Endothelial cell of umbilical vein (primary cell): ENCODE measurements at regions not wholly inside any gene's neighbourhood (a gene's known extent, or its start where the extent isn't known, plus 50 kb on each side); places are given as distances from the start of the nearest gene placed in this dataset.

ENCODE experiments used
- EZH2 ChIP-seq: IDR thresholded peaks from 2 replicates; pipeline ENCODE4 v1.6.1; 2012; ENCODE audit warnings: borderline replicate concordance, low read depth, mild to moderate bottlenecking, moderate library complexity, low read length, inconsistent platforms; ENCODE audit not compliant: severe bottlenecking
- MYC ChIP-seq: IDR thresholded peaks from one replicate; pipeline ENCODE4 v1.6.1; 2011; ENCODE audit warnings: mild to moderate bottlenecking, low read depth, low read length
- POLR2A ChIP-seq: IDR thresholded peaks from 2 replicates; pipeline ENCODE4 v1.6.1; 2012; ENCODE audit warnings: low read depth, mild to moderate bottlenecking, control low read depth, low read length
- TF ChIP-seq, protein P1 (sequence below), 2 donors: IDR thresholded peaks; 1 replicate in 1 of 2; 2 replicates in 1 of 2; pipeline ENCODE4 v1.5.1; 2011; ENCODE audit warnings: low read length in 2 of 2, mild to moderate bottlenecking in 2 of 2, moderate library complexity in 2 of 2, control low read depth in 1 of 2, inconsistent platforms in 1 of 2, low read depth in 1 of 2; ENCODE audit not compliant: insufficient read depth in 1 of 2; ENCODE audit errors: extremely low read depth in 1 of 2

GRCh38 chrX:139044680-139045079 lies 333.2 kb upstream of the FGF13 start:
- TF ChIP-seq POLR2A (no peak), MYC (no peak), EZH2 (no peak)
- TF ChIP-seq, protein P1, sequence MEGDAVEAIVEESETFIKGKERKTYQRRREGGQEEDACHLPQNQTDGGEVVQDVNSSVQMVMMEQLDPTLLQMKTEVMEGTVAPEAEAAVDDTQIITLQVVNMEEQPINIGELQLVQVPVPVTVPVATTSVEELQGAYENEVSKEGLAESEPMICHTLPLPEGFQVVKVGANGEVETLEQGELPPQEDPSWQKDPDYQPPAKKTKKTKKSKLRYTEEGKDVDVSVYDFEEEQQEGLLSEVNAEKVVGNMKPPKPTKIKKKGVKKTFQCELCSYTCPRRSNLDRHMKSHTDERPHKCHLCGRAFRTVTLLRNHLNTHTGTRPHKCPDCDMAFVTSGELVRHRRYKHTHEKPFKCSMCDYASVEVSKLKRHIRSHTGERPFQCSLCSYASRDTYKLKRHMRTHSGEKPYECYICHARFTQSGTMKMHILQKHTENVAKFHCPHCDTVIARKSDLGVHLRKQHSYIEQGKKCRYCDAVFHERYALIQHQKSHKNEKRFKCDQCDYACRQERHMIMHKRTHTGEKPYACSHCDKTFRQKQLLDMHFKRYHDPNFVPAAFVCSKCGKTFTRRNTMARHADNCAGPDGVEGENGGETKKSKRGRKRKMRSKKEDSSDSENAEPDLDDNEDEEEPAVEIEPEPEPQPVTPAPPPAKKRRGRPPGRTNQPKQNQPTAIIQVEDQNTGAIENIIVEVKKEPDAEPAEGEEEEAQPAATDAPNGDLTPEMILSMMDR (IDR thresholded peaks at IDR 0.05; ENCODE audit: extremely low read depth in 1 of 2, insufficient read depth in 1 of 2, low read depth in 1 of 2, low read length in 2 of 2): no peak
